Endothelial cell of umbilical vein (primary cell): ENCODE measurements at regions not wholly inside any gene's neighbourhood (a gene's known extent, or its start where the extent isn't known, plus 50 kb on each side); places are given as distances from the start of the nearest gene placed in this dataset.

ENCODE experiments used
- BruUV-seq: library from RNA; stranded (reverse); fragments of 400-500 nt; replicated peaks from 2 replicates; lab custom pipeline; 2021; lab: Mats Ljungman, UMichigan
- CTCF ChIA-PET: fragments of 300-600, 350-600 bp; sonication (Branson Sonifier 250); formaldehyde crosslinking; loops from one replicate; lab custom pipeline; 2021; ENCODE audit warnings: antibody characterized with exemption, inconsistent platforms; lab: Charles Lee
- POLR2A ChIA-PET: fragments of 300-600, 350-600 bp; sonication (Branson Sonifier 250); formaldehyde crosslinking; loops from one replicate; lab custom pipeline; 2021; ENCODE audit warnings: antibody characterized with exemption, inconsistent platforms; lab: Charles Lee
- DNase-seq: peaks from one replicate; pipeline ENCODE4 v3.0.0-alpha.2; 2011; ENCODE audit warnings: low read depth, low spot score
- FAIRE-seq: peaks from 2 replicates; lab custom pipeline; 2011; peaks lifted over from hg19 to GRCh38; lab: Jason Lieb, UNC
- H2AFZ ChIP-seq: 2 replicates; pipeline ENCODE4 v1.6.0; 2012; ENCODE audit warnings: low read depth, low read length, control low read depth, inconsistent platforms
- H3K27ac ChIP-seq: 2 replicates; pipeline ENCODE4 v1.5.1; 2011; ENCODE audit warnings: low read depth, mild to moderate bottlenecking, control low read depth, low read length, moderate library complexity; ENCODE audit not compliant: insufficient read depth
- H3K27me3 ChIP-seq, 2 experiments: 2 replicates each; pipeline versions ENCODE4 v1.6.0 to v1.6.1; 2011; ENCODE audit warnings: low read length in 2 of 2, mixed read lengths in 1 of 2; ENCODE audit not compliant: control insufficient read depth in 2 of 2, insufficient read depth in 2 of 2
- H3K36me3 ChIP-seq, 2 experiments: 2 replicates in 1 of 2; 3 replicates in 1 of 2; pipeline ENCODE4 v1.5.1; 2011; ENCODE audit warnings: low read length in 2 of 2, mild to moderate bottlenecking in 1 of 2, moderate library complexity in 1 of 2; ENCODE audit not compliant: control insufficient read depth in 2 of 2, insufficient read depth in 2 of 2; ENCODE audit errors: extremely low read depth in 1 of 2
- H3K4me1 ChIP-seq: 3 replicates; pipeline ENCODE4 v1.5.1; 2011; ENCODE audit warnings: mild to moderate bottlenecking, low read length; ENCODE audit not compliant: control insufficient read depth, insufficient read depth; ENCODE audit errors: extremely low read depth
- H3K4me2 ChIP-seq: 2 replicates; pipeline ENCODE4 v1.6.1; 2011; ENCODE audit warnings: low read length, control low read depth, mixed read lengths; ENCODE audit not compliant: insufficient read depth
- H3K4me3 ChIP-seq, 3 experiments: fragments of 200-600 bp in 1 of 3; sonication (generic), shearing (Covaris generic) in 1 of 3; replicated peaks in 1 of 3; 2 replicates each; pipeline ENCODE4 v1.5.1; 2011 to 2016; ENCODE audit warnings: control low read depth in 3 of 3, low read length in 3 of 3, mild to moderate bottlenecking in 2 of 3, inconsistent platforms in 1 of 3, low read depth in 1 of 3, moderate library complexity in 1 of 3; ENCODE audit not compliant: insufficient read depth in 1 of 3
- H3K79me2 ChIP-seq: 2 replicates; pipeline ENCODE4 v1.6.0; 2012; ENCODE audit warnings: low read length, inconsistent platforms; ENCODE audit not compliant: control insufficient read depth, insufficient read depth
- H3K9ac ChIP-seq: replicated peaks from 2 replicates; pipeline ENCODE3; 2011; ENCODE audit warnings: low read length, control low read depth; ENCODE audit not compliant: insufficient read depth; ENCODE audit errors: extremely low read depth
- H3K9me1 ChIP-seq: replicated peaks from 3 replicates; pipeline ENCODE4 v1.6.0; 2011; ENCODE audit warnings: mild to moderate bottlenecking, low read length; ENCODE audit not compliant: control insufficient read depth, insufficient read depth; ENCODE audit errors: extremely low read depth
- H3K9me3 ChIP-seq: replicated peaks from 2 replicates; pipeline ENCODE4 v1.5.1; 2012; ENCODE audit warnings: low read length, inconsistent platforms; ENCODE audit not compliant: control insufficient read depth, insufficient read depth
- H4K20me1 ChIP-seq: replicated peaks from 2 replicates; pipeline ENCODE3; 2011; ENCODE audit warnings: mild to moderate bottlenecking, low read length; ENCODE audit not compliant: control insufficient read depth, insufficient read depth; ENCODE audit errors: extremely low read depth
- CTCF ChIP-seq, 2 donors: IDR thresholded peaks; 1 replicate in 1 of 2; 2 replicates in 1 of 2; pipeline ENCODE4 v1.5.1; 2011; ENCODE audit warnings: low read length in 2 of 2, mild to moderate bottlenecking in 2 of 2, moderate library complexity in 2 of 2, control low read depth in 1 of 2, inconsistent platforms in 1 of 2, low read depth in 1 of 2; ENCODE audit not compliant: insufficient read depth in 1 of 2; ENCODE audit errors: extremely low read depth in 1 of 2
- EZH2 ChIP-seq: IDR thresholded peaks from 2 replicates; pipeline ENCODE4 v1.6.1; 2012; ENCODE audit warnings: borderline replicate concordance, low read depth, mild to moderate bottlenecking, moderate library complexity, low read length, inconsistent platforms; ENCODE audit not compliant: severe bottlenecking
- FOS ChIP-seq: IDR thresholded peaks from 2 replicates; pipeline ENCODE4 v1.6.1; 2011; ENCODE audit warnings: mild to moderate bottlenecking, low read length, moderate library complexity, borderline replicate concordance; ENCODE audit not compliant: insufficient read depth
- GATA2 ChIP-seq: IDR thresholded peaks from 2 replicates; pipeline ENCODE4 v1.7.0; 2011; ENCODE audit warnings: low read depth, mild to moderate bottlenecking, moderate library complexity, mixed read lengths, low read length; ENCODE audit not compliant: insufficient read length, insufficient read depth
- JUN ChIP-seq: IDR thresholded peaks from 2 replicates; pipeline ENCODE4 v1.6.1; 2011; ENCODE audit warnings: borderline replicate concordance, low read depth; ENCODE audit not compliant: insufficient read length, insufficient read depth
- MAX ChIP-seq: IDR thresholded peaks from 2 replicates; pipeline ENCODE4 v1.6.1; 2011; ENCODE audit not compliant: insufficient read depth, insufficient read length
- MYC ChIP-seq: IDR thresholded peaks from one replicate; pipeline ENCODE4 v1.6.1; 2011; ENCODE audit warnings: mild to moderate bottlenecking, low read depth, low read length
- POLR2A ChIP-seq: IDR thresholded peaks from 2 replicates; pipeline ENCODE4 v1.6.1; 2012; ENCODE audit warnings: low read depth, mild to moderate bottlenecking, control low read depth, low read length
- POLR2AphosphoS5 ChIP-seq: IDR thresholded peaks from 2 replicates; pipeline ENCODE4 v1.6.1; 2012; ENCODE audit warnings: low read depth, mild to moderate bottlenecking, control low read depth, low read length, moderate library complexity; ENCODE audit not compliant: insufficient read depth
- dilution Hi-C: fragments of 300-500 bp; cut with MboI; formaldehyde crosslinking; loops from one replicate; pipeline ENCODE4 v1.15.0; 2019; ENCODE audit warnings: low sequenced_read_pairs; ENCODE audit not compliant: extremely low pct_ligation_motif_present
- intact Hi-C: fragments of 100-400 bp; cut with micrococcal nuclease; formaldehyde crosslinking; loops from one replicate; pipeline ENCODE4 v1.10.0; 2022

- no peaks in the 10 kb centered on the region for H4K20me1 ChIP-seq
- FAIRE-seq (no peak), DNase-seq (no peak)
- no peak overlapping the region for H3K4me3 ChIP-seq
- H3K4me2 ChIP-seq, result no peak overlapping the region
- dilution Hi-C loops, result no loop called here
- H3K27me3 ChIP-seq, result no peaks in the 10 kb centered on the region
- H3K79me2 ChIP-seq, result no peaks in the 10 kb centered on the region
- intact Hi-C loops, result no loop called here
- no peaks in the 10 kb centered on the region for H3K36me3 ChIP-seq
- H3K9ac ChIP-seq, result no peak overlapping the region
- BruUV-seq, result no TSS peak
- no peaks in the 10 kb centered on the region for H3K9me1 ChIP-seq
- no peaks in the 10 kb centered on the region for H3K4me1 ChIP-seq
- H2AFZ ChIP-seq, result no peak overlapping the region
- no peak for TF ChIP-seq FOS
- no peak for TF ChIP-seq MYC
- TF ChIP-seq CTCF (IDR thresholded peaks at IDR 0.05; ENCODE audit: extremely low read depth in 1 of 2, insufficient read depth in 1 of 2, low read depth in 1 of 2, low read length in 2 of 2), result no peak
- no peak for TF ChIP-seq EZH2
- no peak for TF ChIP-seq POLR2AphosphoS5
- no peak for TF ChIP-seq POLR2A
- TF ChIP-seq MAX, result no peak
- TF ChIP-seq GATA2, result no peak
- no peak for TF ChIP-seq JUN
- ChIA-PET CTCF (no interaction called here), POLR2A (no interaction called here)
- H3K27ac ChIP-seq, result no peak overlapping the region
- H3K9me3 ChIP-seq, result no peaks in the 10 kb centered on the region
These were observed 329.0 kb downstream of the C11orf87 start for GRCh38 chr11:109750964-109751363.
